ENCODE measurements at regions not wholly inside any gene's neighbourhood (a gene's known extent, or its start where the extent isn't known, plus 50 kb on each side); places are given as distances from the start of the nearest gene placed in this dataset.
A peak's percentile ranks its signal among the peaks of the same experiment; 100 is the strongest.

DNA sequence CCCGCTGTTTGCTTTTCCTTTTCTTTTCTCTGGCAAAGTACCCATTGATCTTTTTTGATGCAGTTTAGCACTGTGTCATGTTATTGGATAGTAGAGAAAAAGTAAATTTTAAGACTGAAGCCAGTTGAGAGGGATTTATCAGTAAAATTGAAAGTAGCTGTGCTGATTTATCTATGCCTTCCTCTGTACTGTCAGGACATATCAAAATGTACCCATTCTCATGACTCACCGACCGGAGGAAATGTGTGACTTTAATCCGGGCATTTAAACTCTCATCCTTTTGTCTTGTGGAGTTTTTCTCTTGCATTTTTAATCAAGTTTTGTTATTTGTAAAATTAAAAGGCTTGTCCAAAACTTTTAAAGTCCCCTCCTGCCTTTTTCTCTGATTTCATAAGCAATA, 276.6 kb upstream of the FMN2 start:
- no peaks in the 10 kb centered on the region for H3K27me3 ChIP-seq
- no peak overlapping the region for H3K4me2 ChIP-seq
- no peaks in the 10 kb centered on the region for H3K36me3 ChIP-seq (replicated peaks; ENCODE audit: insufficient read depth, low read depth)
- no peak overlapping the region for H3K27ac ChIP-seq
- peaks cover 9% of the 10 kb centered on the region for H3K4me1 ChIP-seq (ENCODE audit: insufficient read depth)
- no peak overlapping the region for H3K4me3 ChIP-seq
- no peaks in the 10 kb centered on the region for H3K9me2 ChIP-seq (replicated peaks; ENCODE audit: insufficient read depth)
- TF ChIP-seq EZH2phosphoT487 (IDR thresholded peaks at IDR 0.05; ENCODE audit: low read depth, severe bottlenecking, unreplicated experiment) (no peak), EZH2 (IDR thresholded peaks at IDR 0.05; ENCODE audit: borderline replicate concordance) (no peak)
- TF ChIP-seq, protein P1, sequence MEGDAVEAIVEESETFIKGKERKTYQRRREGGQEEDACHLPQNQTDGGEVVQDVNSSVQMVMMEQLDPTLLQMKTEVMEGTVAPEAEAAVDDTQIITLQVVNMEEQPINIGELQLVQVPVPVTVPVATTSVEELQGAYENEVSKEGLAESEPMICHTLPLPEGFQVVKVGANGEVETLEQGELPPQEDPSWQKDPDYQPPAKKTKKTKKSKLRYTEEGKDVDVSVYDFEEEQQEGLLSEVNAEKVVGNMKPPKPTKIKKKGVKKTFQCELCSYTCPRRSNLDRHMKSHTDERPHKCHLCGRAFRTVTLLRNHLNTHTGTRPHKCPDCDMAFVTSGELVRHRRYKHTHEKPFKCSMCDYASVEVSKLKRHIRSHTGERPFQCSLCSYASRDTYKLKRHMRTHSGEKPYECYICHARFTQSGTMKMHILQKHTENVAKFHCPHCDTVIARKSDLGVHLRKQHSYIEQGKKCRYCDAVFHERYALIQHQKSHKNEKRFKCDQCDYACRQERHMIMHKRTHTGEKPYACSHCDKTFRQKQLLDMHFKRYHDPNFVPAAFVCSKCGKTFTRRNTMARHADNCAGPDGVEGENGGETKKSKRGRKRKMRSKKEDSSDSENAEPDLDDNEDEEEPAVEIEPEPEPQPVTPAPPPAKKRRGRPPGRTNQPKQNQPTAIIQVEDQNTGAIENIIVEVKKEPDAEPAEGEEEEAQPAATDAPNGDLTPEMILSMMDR (IDR thresholded peaks at IDR 0.05; ENCODE audit: poor library complexity): no peak
- H3K79me2 ChIP-seq: no peaks in the 10 kb centered on the region
- DNase-seq (ENCODE audit: low spot score): no peak
- H4K20me1 ChIP-seq (ENCODE audit: insufficient read depth, poor library complexity, severe bottlenecking): no peaks in the 10 kb centered on the region
- H2AFZ ChIP-seq: no peak overlapping the region
- H3K9me3 ChIP-seq (ENCODE audit: low read depth): no peaks in the 10 kb centered on the region
- 98% methylated on average over 4 of the region's 4 CpGs for WGBS (ENCODE audit: low lambda C conversion rate, missing lambda C conversion rate)

DNA sequence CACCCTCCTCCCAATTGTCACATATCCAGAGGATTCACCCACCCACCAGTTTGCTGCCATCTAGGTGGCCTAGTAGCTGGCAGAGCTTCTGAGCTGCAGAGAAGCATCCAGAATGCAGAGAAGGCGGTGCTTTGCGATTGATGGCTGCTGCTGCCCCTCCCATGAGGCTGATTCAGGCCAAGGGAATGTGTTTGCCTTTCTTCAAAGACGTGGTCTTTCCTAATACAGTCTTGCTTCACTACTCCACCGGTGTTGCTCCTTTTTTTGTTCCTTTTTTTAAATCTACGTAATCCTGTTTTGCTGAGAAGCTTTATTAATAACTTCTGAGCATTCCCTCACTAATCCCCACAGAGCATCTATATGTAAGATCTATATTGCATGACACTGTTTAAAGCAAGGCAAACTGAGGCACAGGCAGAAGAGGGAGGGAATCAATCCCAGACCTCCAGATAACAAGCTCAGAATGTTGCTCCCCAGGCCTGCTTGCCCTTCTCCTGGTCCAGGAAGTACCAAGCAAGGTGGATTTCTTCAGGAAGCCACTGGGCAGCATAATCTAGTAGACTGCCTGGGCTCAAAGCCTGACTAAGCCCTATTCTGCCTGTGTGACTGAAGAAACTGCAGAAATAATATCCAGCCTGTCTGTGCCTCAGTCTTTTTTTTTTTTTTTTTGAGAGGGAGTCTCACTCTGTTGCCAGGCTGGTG, 275.5 kb upstream of the FMN2 start:
- H4K20me1 ChIP-seq (ENCODE audit: insufficient read depth, poor library complexity, severe bottlenecking): no peaks in the 10 kb centered on the region
- H3K27ac ChIP-seq: peak overlapping the region; percentile 77
- H3K27me3 ChIP-seq: no peaks in the 10 kb centered on the region
- H3K36me3 ChIP-seq (replicated peaks; ENCODE audit: insufficient read depth, low read depth): no peaks in the 10 kb centered on the region
- no peak overlapping the region for H2AFZ ChIP-seq
- peaks cover 9% of the 10 kb centered on the region for H3K4me1 ChIP-seq (ENCODE audit: insufficient read depth)
- H3K9me2 ChIP-seq (replicated peaks; ENCODE audit: insufficient read depth): no peaks in the 10 kb centered on the region
- no peaks in the 10 kb centered on the region for H3K9me3 ChIP-seq (ENCODE audit: low read depth)
- TF ChIP-seq, protein P1 (IDR thresholded peaks at IDR 0.05; ENCODE audit: poor library complexity): no peak
- TF ChIP-seq EZH2 (IDR thresholded peaks at IDR 0.05; ENCODE audit: borderline replicate concordance) (no peak), EZH2phosphoT487 (IDR thresholded peaks at IDR 0.05; ENCODE audit: low read depth, severe bottlenecking, unreplicated experiment) (no peak)
- peak overlapping the region; percentile 40 for H3K4me2 ChIP-seq
- WGBS (ENCODE audit: low lambda C conversion rate, missing lambda C conversion rate): 21% methylated on average over 5 of the region's 5 CpGs
- no peaks in the 10 kb centered on the region for H3K79me2 ChIP-seq
- no peak overlapping the region for H3K4me3 ChIP-seq
- peak; percentile 84 for DNase-seq (ENCODE audit: low spot score)

DNA sequence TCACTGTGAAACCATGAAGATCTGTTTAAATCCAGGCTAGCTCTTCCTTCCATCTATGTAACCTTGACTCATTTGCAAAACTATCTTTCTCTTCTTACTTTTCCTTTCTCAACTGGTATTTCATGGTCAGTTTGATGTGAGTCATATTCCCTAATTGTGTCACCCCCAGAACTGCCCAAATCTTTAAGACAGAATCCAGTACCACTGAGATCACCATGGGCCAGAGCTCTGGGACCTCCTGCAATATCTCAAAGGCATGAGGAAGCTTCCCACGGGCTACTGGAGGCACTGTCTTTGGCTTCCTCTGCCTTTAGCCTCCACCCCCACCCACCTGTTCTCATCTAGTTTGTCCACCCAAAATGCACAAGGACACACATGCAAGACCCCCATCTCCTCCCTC, 274.4 kb upstream of the FMN2 start:
- Histone ChIP-seq H3K4me1 (ENCODE audit: insufficient read depth) (peaks cover 9% of the 10 kb centered on the region), H3K9me3 (ENCODE audit: low read depth) (no peaks in the 10 kb centered on the region), H3K4me3 (no peak overlapping the region), H3K79me2 (no peaks in the 10 kb centered on the region), H3K36me3 (replicated peaks; ENCODE audit: insufficient read depth, low read depth) (no peaks in the 10 kb centered on the region), H3K27ac (peak overlapping the region; percentile 77), H2AFZ (no peak overlapping the region), H3K27me3 (no peaks in the 10 kb centered on the region), H4K20me1 (ENCODE audit: insufficient read depth, poor library complexity, severe bottlenecking) (no peaks in the 10 kb centered on the region), H3K9me2 (replicated peaks; ENCODE audit: insufficient read depth) (no peaks in the 10 kb centered on the region), H3K4me2 (no peak overlapping the region)
- 68% methylated on average over 1 of the region's 1 CpG for WGBS (ENCODE audit: low lambda C conversion rate, missing lambda C conversion rate)
- no peak for DNase-seq (ENCODE audit: low spot score)
- TF ChIP-seq EZH2 (IDR thresholded peaks at IDR 0.05; ENCODE audit: borderline replicate concordance): no peak
- TF ChIP-seq, protein P1 (IDR thresholded peaks at IDR 0.05; ENCODE audit: poor library complexity): no peak
- TF ChIP-seq EZH2phosphoT487 (IDR thresholded peaks at IDR 0.05; ENCODE audit: low read depth, severe bottlenecking, unreplicated experiment): no peak

All from hepatocyte (in vitro differentiated cells).